VCaP (cell line): ENCODE measurements at regions not wholly inside any gene's neighbourhood (a gene's known extent, or its start where the extent isn't known, plus 50 kb on each side); places are given as distances from the start of the nearest gene placed in this dataset.

Source experiments
- H3K27ac ChIP-seq: fragments of 450-650 bp; 2 replicates; pipeline ENCODE4 v1.5.1; 2017
- TF ChIP-seq, protein P1 (sequence below): fragments of 450-650 bp; conservative IDR thresholded peaks from 2 replicates; pipeline ENCODE4 v1.5.1; 2017; ENCODE audit warnings: mild to moderate bottlenecking, moderate library complexity

DNA sequence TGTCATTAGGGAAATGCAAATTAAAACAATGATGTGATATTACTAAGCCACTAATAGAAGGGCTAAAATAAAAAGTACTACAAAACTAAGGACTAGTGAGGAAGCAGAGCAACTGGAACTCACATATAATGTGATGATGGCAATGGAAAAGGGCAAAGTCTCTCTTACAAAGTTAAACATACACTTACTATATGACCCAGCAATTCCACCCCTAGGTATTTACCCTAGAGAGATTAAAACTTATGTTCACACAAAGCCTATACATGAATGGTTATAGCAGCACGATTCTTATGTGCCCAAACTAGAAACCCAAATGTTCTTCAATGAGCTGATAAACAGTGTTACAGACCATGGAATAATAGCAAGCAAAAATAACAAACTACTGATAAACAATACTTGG, 643.7 kb downstream of the TLE1 start:
- H3K27ac ChIP-seq: no peak overlapping the region
- TF ChIP-seq, protein P1, sequence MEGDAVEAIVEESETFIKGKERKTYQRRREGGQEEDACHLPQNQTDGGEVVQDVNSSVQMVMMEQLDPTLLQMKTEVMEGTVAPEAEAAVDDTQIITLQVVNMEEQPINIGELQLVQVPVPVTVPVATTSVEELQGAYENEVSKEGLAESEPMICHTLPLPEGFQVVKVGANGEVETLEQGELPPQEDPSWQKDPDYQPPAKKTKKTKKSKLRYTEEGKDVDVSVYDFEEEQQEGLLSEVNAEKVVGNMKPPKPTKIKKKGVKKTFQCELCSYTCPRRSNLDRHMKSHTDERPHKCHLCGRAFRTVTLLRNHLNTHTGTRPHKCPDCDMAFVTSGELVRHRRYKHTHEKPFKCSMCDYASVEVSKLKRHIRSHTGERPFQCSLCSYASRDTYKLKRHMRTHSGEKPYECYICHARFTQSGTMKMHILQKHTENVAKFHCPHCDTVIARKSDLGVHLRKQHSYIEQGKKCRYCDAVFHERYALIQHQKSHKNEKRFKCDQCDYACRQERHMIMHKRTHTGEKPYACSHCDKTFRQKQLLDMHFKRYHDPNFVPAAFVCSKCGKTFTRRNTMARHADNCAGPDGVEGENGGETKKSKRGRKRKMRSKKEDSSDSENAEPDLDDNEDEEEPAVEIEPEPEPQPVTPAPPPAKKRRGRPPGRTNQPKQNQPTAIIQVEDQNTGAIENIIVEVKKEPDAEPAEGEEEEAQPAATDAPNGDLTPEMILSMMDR: no peak

- H3K27ac ChIP-seq: no peak overlapping the region
- TF ChIP-seq, protein P1: no peak
Measured at GRCh38 chr9:81037889-81038288, 651.5 kb downstream of the TLE1 start.

DNA sequence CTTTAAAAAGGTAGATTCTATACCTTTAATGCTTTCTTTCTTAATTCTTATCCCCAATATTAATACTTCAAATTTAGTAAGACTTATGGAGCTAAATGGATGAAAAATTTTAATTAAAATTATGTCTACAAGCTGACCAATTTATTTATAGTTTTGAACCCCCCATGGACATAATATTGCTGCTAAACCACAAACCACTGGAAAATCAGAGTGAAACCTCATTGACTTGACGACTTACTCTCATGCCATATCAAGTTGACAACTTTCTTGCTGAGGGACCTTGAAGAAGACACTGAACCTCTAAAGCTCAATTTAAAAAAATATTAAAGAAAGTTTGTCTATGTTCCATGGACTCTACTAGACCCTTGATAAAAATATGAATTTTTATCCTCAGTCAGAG, 653.7 kb downstream of the TLE1 start:
- TF ChIP-seq, protein P1: no peak
- no peak overlapping the region for H3K27ac ChIP-seq

GRCh38 chr9:81035171-81035570, 654.2 kb downstream of the TLE1 start:
- H3K27ac ChIP-seq: no peak overlapping the region
- TF ChIP-seq, protein P1: no peak

DNA sequence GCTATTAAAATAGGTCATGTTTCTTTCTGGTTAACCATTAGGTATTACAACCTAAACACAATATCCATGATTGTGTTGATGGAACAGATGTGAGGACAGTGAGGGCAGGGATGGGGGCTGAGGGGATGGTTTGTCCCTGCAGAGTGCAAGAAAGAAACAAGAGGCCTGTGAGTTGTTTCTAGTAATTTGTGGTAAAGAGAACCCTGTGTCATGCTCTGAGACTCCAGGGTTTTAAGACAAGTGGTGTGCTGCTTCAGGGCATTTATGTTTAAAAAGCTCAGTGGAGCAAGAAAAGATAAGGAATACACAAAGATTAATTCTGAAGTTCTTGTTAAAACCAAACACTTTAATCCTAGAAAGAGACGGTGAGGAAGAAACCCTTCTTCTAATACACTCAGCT, 656.5 kb downstream of the TLE1 start:
- no peak overlapping the region; the same call in 1 of the 2 replicates for H3K27ac ChIP-seq
- TF ChIP-seq, protein P1: no peak

GRCh38 chr9:81032030-81032572, 657.2 kb downstream of the TLE1 start:
- no peak overlapping the region for H3K27ac ChIP-seq
- TF ChIP-seq, protein P1: no peak

DNA sequence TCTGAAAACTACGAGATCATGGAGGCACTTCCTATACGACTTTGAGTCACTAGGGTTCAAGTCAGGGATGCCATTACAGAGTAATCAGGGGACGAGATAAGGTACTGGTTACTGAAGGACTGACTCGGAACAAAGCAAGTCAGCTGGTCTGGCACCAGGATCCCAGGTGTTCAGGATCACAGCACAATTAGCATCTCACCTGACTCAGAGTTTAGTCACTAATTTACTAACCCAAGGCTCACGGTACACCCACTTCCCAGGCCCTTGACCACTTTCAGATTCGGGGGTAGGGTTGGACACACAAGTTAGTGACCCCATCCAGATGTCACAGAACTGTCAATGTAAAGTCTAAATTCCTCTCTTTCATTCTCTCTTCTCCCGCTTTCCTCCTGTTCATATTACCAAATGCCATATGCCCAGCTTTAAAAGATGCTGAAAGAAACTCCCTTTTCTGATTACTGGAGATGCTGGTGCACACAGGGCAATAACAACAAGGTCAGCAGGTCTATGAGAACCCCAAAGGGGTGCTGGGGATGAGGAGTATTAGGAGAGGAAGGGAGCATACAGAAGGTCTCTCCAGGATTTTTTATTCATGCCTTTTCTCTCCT, 657.8 kb downstream of the TLE1 start:
- H3K27ac ChIP-seq: peak overlapping the region; percentile 77
- TF ChIP-seq, protein P1: no peak
